NCI-H748 (cell line): ENCODE measurements at regions not wholly inside any gene's neighbourhood (a gene's known extent, or its start where the extent isn't known, plus 50 kb on each side); places are given as distances from the start of the nearest gene placed in this dataset.

Source experiments
- DNase-seq: peaks from one replicate; lab custom pipeline; 2025; ENCODE audit not compliant: unreplicated experiment; lab: John Stamatoyannopoulos, UW

DNA sequence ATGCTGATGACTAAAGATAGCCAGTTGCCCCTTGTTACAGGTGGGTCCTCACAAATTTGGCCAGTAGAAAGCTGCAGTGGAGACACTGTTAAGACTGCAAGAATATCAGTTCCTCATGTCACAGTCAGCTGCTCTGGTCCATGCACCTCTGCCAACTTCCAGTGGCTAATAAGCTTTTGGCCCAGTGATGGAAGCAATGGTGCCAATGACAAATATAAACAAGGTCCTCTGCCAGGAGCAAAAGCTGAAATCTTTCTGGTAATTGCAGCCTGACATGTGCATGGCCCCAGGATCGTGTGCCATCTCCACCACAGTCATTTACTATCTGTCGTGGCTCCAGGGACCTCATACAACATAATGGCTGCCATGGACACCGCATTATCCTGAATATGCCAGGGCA is 85.4 kb upstream of the TMEM260 start:
- DNase-seq, result no peak

DNA sequence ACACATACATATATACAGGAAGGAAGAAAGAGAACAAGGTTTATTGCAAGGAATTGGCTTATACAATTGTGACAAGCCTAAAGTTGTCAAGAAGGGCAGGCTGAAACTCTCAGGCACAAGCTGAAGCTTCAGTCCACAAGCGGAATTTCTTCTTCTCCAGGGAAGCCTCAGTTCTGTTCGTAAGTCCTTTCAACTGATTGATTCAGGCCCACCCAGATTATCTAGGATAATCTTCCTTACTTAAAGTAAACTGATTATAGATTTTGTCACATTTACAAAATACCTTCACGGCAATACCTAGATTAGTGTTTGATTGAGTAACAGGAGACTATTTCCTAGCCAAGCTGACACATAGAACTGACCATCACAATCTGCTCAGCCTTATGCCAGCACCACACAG is 81.5 kb upstream of the TMEM260 start:
- DNase-seq, result no peak

DNA sequence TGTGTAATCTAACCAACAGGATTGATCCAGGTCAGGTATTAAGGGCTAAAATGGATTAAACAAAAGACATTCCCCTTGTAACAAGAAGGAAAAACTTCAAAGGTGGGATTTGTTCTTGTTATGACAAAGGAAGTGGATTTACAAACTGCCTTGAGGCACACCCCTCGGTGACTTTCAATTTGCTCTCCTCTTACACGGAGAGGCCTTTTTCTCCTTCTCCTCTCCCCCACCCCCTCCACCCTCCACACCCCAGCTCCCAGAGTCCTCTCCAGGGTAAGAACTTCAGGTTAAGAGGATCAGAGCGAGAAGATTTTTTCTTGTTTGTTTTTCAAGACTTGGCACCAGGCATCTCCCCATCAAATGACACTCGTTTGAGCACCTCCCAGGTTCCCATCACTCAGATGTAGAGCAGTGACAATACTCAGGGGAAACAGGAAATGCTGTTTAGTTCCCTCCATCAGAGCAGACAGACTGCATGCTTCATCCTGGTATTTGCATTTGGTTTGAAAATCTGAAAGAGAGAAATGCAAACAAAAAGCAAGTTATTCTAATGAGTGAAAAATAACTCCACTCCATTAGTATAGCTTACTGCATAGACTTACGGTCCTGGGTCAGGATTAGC is 77.6 kb upstream of the TMEM260 start:
- DNase-seq, result peak; percentile 25

DNA sequence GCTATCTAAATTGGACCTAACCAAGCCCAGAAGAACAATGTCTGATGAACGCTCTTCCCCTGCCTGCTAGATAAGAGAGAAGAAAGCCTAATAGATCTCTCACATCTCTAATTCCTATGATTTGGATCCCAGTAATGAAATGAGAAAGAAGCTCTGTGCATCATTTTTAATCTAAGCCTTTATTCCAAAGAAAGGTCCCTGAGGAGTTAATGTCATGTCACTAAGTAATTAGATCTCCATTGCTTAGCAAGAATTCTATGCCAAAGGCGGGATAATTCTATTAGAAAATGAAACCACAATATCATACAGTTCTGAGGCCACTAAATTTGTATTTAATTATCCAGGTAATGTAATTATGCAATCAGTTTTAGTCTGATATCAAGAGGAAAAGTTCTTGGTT is 74.2 kb upstream of the TMEM260 start:
- DNase-seq, result no peak

DNA sequence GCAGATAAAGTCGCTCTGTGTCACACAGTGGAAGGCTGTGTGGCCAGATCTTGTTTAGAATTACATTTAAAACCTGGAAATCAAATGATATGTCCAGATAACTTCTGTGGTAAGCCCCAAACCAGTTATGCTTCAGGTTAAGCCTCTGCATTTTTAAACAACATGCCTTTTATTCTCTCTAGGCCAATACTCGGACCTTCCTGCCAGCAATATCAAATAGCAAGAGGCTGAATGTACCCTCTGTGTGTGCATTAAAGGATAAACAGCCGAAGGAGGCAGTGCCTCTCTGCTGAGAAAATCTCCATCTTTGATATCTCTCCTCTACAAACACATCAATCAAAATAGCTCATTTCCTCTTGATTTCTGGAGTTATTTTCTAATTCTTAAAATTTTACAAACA is 67.1 kb upstream of the TMEM260 start:
- no peak for DNase-seq

DNA sequence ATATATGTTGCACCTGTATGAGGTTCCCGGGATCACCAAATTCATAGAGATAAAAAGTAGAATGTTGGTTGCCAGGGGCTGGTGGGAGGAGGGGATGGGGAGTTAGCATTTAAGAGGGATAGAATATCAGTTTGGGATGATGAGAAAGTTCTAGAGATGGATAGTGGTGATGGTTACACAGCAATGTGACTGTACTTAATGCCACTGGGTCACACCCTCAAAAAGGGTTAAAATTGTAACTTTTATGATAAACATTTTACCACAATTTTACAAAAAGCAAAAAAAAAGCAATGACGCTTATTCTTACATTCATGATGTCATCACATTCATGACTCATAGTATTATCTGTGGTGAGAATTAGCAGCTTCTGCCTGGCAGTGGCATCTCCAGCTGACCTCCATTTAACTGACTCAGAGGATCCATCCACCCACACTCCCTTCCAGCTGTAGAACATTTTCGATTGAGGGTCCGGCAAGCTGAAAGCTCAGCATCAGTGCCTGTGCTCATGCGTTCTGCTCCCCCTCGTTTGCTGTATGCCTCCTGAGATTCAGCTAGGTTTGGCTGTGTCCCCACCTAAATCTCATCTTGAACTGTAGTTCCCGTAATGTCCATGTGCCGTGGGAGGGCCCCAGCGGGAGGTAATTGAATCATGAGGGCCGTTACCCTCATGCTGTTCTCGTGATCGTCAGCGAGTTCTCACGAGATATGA is 64.8 kb upstream of the TMEM260 start:
- no peak for DNase-seq

DNA sequence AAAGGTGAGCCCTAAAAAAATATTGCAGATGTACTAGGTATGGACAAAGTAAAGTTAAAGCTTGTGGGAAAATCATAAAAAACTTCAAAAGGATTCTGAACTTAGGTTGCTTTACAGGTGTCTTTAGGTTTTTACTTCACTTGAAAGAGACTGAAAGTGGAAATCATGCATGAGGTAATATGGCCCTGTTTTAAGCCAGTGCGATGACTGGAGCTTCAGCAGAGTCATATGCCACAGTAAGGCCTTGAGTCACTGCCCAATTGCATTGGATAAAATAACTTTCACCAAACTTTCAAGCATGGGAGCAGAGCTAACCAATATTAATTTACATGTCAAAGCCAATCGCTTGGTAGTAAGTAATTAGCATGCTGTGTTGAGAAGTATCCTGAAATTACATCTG is 63.9 kb upstream of the TMEM260 start:
- no peak for DNase-seq

DNA sequence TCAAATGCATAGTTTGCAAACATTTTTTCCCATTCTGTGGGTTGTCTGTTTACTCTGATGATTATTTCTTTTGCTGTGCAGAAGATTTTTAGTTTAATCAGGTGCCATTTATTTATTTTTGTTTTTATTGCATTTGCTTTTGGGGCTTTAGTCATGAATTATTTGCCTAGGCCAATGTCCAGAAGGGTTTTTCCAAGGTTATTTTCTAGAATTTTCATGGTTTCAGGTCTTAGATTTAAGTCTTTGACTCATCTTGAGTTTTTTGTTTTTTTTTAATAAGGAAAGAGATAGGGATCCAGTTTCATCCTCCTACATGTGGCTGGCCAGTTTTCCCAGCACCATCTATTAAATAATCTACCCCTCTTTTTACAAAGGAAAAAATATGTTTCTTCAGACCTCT is 57.2 kb upstream of the TMEM260 start:
- DNase-seq, result no peak

DNA sequence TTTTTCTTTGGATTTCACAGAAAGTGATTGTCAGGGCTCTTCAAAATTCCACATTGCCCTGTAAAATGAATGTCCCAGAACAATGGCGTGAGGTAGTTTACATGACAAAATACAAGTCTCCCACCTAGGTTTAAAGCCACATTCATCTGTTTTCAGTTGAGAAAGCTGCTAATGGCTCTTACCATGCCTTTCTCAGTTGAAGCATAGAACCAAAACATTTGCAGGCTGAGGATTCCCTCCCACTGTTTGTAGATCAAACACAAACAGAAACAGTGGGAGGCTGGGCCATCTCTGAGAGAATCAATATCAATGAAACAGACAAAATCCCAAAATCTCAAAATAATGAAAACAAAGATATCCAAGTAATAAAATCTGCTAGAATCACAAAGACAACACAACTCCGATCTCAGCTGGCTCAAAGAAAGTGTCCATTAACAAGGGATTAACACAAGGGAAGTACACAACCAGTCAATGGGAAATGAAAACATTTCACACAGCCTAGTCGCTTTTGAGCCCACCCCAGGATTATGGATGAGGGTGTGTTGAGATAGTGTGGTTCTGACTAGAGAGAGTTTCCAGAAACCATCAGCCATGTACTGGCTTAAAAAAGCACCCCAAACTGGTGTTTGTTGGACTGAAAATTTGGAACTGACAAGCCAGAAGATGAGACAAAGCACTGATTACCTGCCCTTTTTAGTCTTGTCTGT is 54.5 kb upstream of the TMEM260 start:
- peak; percentile 62 for DNase-seq

DNA sequence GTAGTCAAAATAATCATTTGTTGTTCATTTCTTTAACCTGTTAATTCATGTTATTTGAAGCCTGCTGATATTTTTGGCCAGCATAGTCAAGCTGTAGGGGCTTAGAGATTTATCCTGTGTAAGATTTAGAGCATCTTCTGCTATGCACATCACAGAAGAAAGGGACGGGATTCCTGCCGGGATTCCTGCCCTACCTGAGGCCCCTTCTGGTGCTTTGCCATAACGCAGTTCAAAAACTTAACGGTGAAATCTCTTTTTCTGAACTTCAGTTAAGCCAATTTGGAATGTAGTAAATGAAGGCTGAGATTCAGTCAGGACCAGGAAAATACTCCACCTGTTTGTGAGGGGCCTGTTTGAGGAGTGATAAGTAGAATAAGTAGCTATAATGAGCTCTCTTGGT is 50.7 kb upstream of the TMEM260 start:
- no peak for DNase-seq
